Liver (tissue), 8 donors: ENCODE measurements at regions not wholly inside any gene's neighbourhood (a gene's known extent, or its start where the extent isn't known, plus 50 kb on each side); places are given as distances from the start of the nearest gene placed in this dataset.

ENCODE experiments used
- DNase-seq: peaks from one replicate; pipeline ENCODE4 v3.0.0-alpha.2; 2017; ENCODE audit warnings: low spot score
- H3K27ac ChIP-seq, 2 donors: one replicate each; pipeline ENCODE4 v1.7.0; 2013; ENCODE audit warnings: inconsistent platforms in 2 of 2, low read length in 2 of 2, control low read depth in 1 of 2, low read depth in 1 of 2, mild to moderate bottlenecking in 1 of 2
- H3K27me3 ChIP-seq, 4 donors: one replicate each; pipeline versions ENCODE4 v1.6.1 to v1.7.0; 2013; ENCODE audit warnings: low read length in 3 of 4, inconsistent platforms in 1 of 4, mild to moderate bottlenecking in 1 of 4, moderate library complexity in 1 of 4; ENCODE audit not compliant: control insufficient read depth in 4 of 4, insufficient read depth in 4 of 4
- H3K36me3 ChIP-seq, 4 donors: one replicate each; pipeline versions ENCODE4 v1.6.1 to v1.7.0; 2013; ENCODE audit warnings: low read length in 3 of 4, mild to moderate bottlenecking in 3 of 4, low read depth in 1 of 4, moderate library complexity in 1 of 4; ENCODE audit not compliant: control insufficient read depth in 4 of 4, insufficient read depth in 3 of 4
- H3K4me1 ChIP-seq, 4 donors: one replicate each; pipeline versions ENCODE4 v1.6.1 to v1.7.0; 2013; ENCODE audit warnings: low read length in 3 of 4, mild to moderate bottlenecking in 3 of 4, moderate library complexity in 1 of 4; ENCODE audit not compliant: control insufficient read depth in 4 of 4, insufficient read depth in 4 of 4
- H3K4me3 ChIP-seq, 3 donors: one replicate each; pipeline versions ENCODE4 v1.6.1 to v1.7.0; 2013; ENCODE audit warnings: low read length in 3 of 3, control low read depth in 1 of 3, low read depth in 1 of 3, mild to moderate bottlenecking in 1 of 3
- H3K9ac ChIP-seq, 2 donors: one replicate each; pipeline ENCODE4 v1.7.0; 2013; ENCODE audit warnings: low read length in 2 of 2, mild to moderate bottlenecking in 2 of 2, moderate library complexity in 2 of 2, control low read depth in 1 of 2, low read depth in 1 of 2
- H3K9me3 ChIP-seq, 4 donors: one replicate each; pipeline versions ENCODE4 v1.6.1 to v1.7.0; 2013; ENCODE audit warnings: low read length in 3 of 4; ENCODE audit not compliant: control insufficient read depth in 4 of 4
- EGR1 ChIP-seq, 2 donors: IDR thresholded peaks; 2 replicates each; pipeline ENCODE4 v1.6.1; 2016 to 2018; ENCODE audit warnings: antibody characterized with exemption in 2 of 2, low read depth in 2 of 2
- FOXA1 ChIP-seq: IDR thresholded peaks from 2 replicates; pipeline ENCODE4 v1.6.1; 2016; ENCODE audit warnings: antibody characterized with exemption
- FOXA2 ChIP-seq: IDR thresholded peaks from 2 replicates; pipeline ENCODE4 v1.6.1; 2016; ENCODE audit warnings: antibody characterized with exemption
- GABPA ChIP-seq, 2 donors: IDR thresholded peaks in 1 of 2; conservative IDR thresholded peaks in 1 of 2; 2 replicates each; pipeline ENCODE4 v1.6.1; 2016; ENCODE audit warnings: antibody characterized with exemption in 2 of 2, mild to moderate bottlenecking in 1 of 2, moderate library complexity in 1 of 2
- HNF4A ChIP-seq, 2 donors: conservative IDR thresholded peaks; 2 replicates each; pipeline ENCODE4 v1.6.1; 2016; ENCODE audit warnings: antibody characterized with exemption in 2 of 2, mild to moderate bottlenecking in 2 of 2
- HNF4G ChIP-seq: IDR thresholded peaks from 2 replicates; pipeline ENCODE4 v1.6.1; 2016; ENCODE audit warnings: antibody characterized with exemption
- JUND ChIP-seq, 2 donors: IDR thresholded peaks; 2 replicates each; pipeline ENCODE4 v1.6.1; 2016; ENCODE audit warnings: antibody characterized with exemption in 2 of 2
- MAX ChIP-seq: IDR thresholded peaks from 2 replicates; pipeline ENCODE4 v1.6.1; 2016; ENCODE audit warnings: antibody characterized with exemption
- NR2F2 ChIP-seq: IDR thresholded peaks from 2 replicates; pipeline ENCODE4 v1.6.1; 2016; ENCODE audit warnings: antibody characterized with exemption
- RAD21 ChIP-seq, 2 donors: IDR thresholded peaks; 2 replicates each; pipeline ENCODE4 v1.6.1; 2016; ENCODE audit warnings: antibody characterized with exemption in 2 of 2, mild to moderate bottlenecking in 2 of 2
- REST ChIP-seq: IDR thresholded peaks from 2 replicates; pipeline ENCODE4 v1.6.1; 2016; ENCODE audit warnings: antibody characterized with exemption, mild to moderate bottlenecking
- RXRA ChIP-seq, 2 donors: IDR thresholded peaks; 2 replicates each; pipeline ENCODE4 v1.6.1; 2017 to 2018; ENCODE audit warnings: antibody characterized with exemption in 2 of 2, mild to moderate bottlenecking in 1 of 2
- SP1 ChIP-seq: IDR thresholded peaks from 2 replicates; pipeline ENCODE4 v1.6.1; 2018; ENCODE audit warnings: antibody characterized with exemption, mild to moderate bottlenecking
- TAF1 ChIP-seq: conservative IDR thresholded peaks from 2 replicates; pipeline ENCODE4 v1.6.1; 2016; ENCODE audit warnings: antibody characterized with exemption, mild to moderate bottlenecking
- YY1 ChIP-seq: IDR thresholded peaks from 2 replicates; pipeline ENCODE4 v1.6.1; 2016; ENCODE audit warnings: antibody characterized with exemption, mild to moderate bottlenecking
- WGBS: extraction: QIAGEN DNeasy Blood & Tissue Kit; methylation state at CpG from one replicate; pipeline ENCODE4 v1.1.7; 2013; 5-methylcytosine and 5-hydroxymethylcytosine counted together
- TF ChIP-seq, protein P1 (sequence below): IDR thresholded peaks from 2 replicates; pipeline ENCODE4 v1.6.1; 2016; ENCODE audit warnings: antibody characterized with exemption
- TF ChIP-seq, protein P2 (sequence below): fragments of 150-350 bp; IDR thresholded peaks from 2 replicates; pipeline ENCODE4 v1.5.1; 2017; ENCODE audit warnings: improper control_type of control experiment, low read depth, low read length; ENCODE audit not compliant: missing input control
- TF ChIP-seq, protein P3 (sequence below): IDR thresholded peaks from 2 replicates; pipeline ENCODE4 v1.6.1; 2016; ENCODE audit warnings: antibody characterized with exemption
- donor health status: healthy.
- donor health status: healthy.
- donor health status: healthy.
- donor health status: healthy.
- donor health status: healthy.

DNA sequence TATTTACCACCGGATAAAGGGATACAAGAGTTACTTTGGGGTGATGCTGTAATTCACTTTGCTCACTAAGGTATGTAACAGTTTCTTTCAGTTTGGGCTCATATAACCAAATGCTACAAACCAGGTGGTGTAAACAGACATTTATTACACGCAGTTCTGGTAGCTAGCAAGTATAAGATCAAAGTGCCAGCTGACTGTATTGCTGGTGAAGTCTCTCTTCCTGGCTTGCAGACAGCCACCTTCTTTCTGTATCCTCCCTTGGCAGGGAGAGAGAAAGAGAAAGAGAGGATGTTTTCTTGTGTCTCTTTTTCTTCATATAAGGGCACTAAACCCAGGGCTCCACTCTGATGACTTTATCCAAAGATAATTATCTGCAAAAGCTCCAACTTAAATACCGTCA lies 552.5 kb upstream of the FTMT start:
- TF ChIP-seq HNF4A (conservative IDR thresholded peaks at IDR 0.05): no peak
- no peak for TF ChIP-seq RXRA (IDR thresholded peaks at IDR 0.05)
- TF ChIP-seq TAF1: no peak
- TF ChIP-seq NR2F2: no peak
- no peak for TF ChIP-seq YY1
- TF ChIP-seq SP1: no peak
- Histone ChIP-seq H3K9ac (no peak overlapping the region), H3K36me3 (no peaks in the 10 kb centered on the region), H3K27ac (no peak overlapping the region), H3K27me3 (peaks cover 0 to 3% (median 0%) of the 10 kb centered on the region in 4 donors), H3K9me3 (no peaks in the 10 kb centered on the region), H3K4me1 (no peaks in the 10 kb centered on the region), H3K4me3 (no peak overlapping the region)
- 72% methylated on average over 3 of the region's 3 CpGs for WGBS
- DNase-seq: no peak

DNA sequence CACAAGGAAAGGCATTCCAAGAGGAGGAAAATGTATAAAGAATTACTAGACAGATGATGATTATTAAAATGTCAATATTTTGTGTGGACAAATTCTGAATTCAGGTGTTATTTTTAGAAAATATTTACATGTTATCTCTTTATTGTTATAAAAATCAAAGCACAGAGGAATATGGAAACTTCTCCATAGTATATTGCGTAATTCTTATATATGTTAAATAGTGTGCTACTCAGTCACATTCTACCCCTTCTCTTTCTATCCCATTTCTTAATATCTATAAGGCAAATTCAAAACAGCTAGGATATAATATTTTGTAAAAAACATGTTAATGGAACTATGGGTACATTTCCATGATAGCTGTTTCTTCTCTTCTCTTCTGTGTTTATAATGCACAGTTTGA lies 546.8 kb upstream of the FTMT start:
- Histone ChIP-seq H3K9ac (no peak overlapping the region), H3K4me1 (no peaks in the 10 kb centered on the region), H3K9me3 (no peaks in the 10 kb centered on the region), H3K27me3 (no peaks in the 10 kb centered on the region), H3K27ac (no peak overlapping the region), H3K4me3 (no peak overlapping the region), H3K36me3 (no peaks in the 10 kb centered on the region)
- WGBS: 83% methylated on average over 1 of the region's 1 CpG
- DNase-seq: no peak
- TF ChIP-seq JUND (IDR thresholded peaks at IDR 0.05): no peak
- no peak for TF ChIP-seq RAD21 (IDR thresholded peaks at IDR 0.05)
- TF ChIP-seq FOXA1: no peak
- TF ChIP-seq, protein P1, sequence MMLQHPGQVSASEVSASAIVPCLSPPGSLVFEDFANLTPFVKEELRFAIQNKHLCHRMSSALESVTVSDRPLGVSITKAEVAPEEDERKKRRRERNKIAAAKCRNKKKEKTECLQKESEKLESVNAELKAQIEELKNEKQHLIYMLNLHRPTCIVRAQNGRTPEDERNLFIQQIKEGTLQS: no peak
- TF ChIP-seq, protein P2, sequence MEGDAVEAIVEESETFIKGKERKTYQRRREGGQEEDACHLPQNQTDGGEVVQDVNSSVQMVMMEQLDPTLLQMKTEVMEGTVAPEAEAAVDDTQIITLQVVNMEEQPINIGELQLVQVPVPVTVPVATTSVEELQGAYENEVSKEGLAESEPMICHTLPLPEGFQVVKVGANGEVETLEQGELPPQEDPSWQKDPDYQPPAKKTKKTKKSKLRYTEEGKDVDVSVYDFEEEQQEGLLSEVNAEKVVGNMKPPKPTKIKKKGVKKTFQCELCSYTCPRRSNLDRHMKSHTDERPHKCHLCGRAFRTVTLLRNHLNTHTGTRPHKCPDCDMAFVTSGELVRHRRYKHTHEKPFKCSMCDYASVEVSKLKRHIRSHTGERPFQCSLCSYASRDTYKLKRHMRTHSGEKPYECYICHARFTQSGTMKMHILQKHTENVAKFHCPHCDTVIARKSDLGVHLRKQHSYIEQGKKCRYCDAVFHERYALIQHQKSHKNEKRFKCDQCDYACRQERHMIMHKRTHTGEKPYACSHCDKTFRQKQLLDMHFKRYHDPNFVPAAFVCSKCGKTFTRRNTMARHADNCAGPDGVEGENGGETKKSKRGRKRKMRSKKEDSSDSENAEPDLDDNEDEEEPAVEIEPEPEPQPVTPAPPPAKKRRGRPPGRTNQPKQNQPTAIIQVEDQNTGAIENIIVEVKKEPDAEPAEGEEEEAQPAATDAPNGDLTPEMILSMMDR: no peak
- TF ChIP-seq HNF4G: no peak
- TF ChIP-seq GABPA (IDR thresholded peaks at IDR 0.05 in 1 of 2, conservative IDR thresholded peaks at IDR 0.05 in 1 of 2): no peak
- no peak for TF ChIP-seq RXRA (IDR thresholded peaks at IDR 0.05)
- no peak for TF ChIP-seq EGR1 (IDR thresholded peaks at IDR 0.05; ENCODE audit: low read depth in 2 of 2)
- TF ChIP-seq REST: no peak
- TF ChIP-seq TAF1: no peak
- TF ChIP-seq SP1: no peak
- TF ChIP-seq MAX: no peak
- no peak for TF ChIP-seq FOXA2
- TF ChIP-seq HNF4A (conservative IDR thresholded peaks at IDR 0.05): no peak
- TF ChIP-seq YY1: no peak
- TF ChIP-seq, protein P3, sequence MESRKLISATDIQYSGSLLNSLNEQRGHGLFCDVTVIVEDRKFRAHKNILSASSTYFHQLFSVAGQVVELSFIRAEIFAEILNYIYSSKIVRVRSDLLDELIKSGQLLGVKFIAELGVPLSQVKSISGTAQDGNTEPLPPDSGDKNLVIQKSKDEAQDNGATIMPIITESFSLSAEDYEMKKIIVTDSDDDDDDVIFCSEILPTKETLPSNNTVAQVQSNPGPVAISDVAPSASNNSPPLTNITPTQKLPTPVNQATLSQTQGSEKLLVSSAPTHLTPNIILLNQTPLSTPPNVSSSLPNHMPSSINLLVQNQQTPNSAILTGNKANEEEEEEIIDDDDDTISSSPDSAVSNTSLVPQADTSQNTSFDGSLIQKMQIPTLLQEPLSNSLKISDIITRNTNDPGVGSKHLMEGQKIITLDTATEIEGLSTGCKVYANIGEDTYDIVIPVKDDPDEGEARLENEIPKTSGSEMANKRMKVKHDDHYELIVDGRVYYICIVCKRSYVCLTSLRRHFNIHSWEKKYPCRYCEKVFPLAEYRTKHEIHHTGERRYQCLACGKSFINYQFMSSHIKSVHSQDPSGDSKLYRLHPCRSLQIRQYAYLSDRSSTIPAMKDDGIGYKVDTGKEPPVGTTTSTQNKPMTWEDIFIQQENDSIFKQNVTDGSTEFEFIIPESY: no peak
- TF ChIP-seq NR2F2: no peak
